Activated CD4-positive, alpha-beta memory T cell treated with anti-CD3 and anti-CD28 coated beads, Interleukin-2, amount 10 ng/mL, durations not matched to agents 7 days and 5 days (primary cell): ENCODE measurements at regions not wholly inside any gene's neighbourhood (a gene's known extent, or its start where the extent isn't known, plus 50 kb on each side); places are given as distances from the start of the nearest gene placed in this dataset.

ENCODE experiments used
- CTCF ChIA-PET: fragments of 350-600 bp; sonication (Branson Sonifier 250); formaldehyde crosslinking; loops from one replicate; lab custom pipeline; 2021; ENCODE audit warnings: antibody characterized with exemption, inconsistent platforms; lab: Charles Lee
- POLR2A ChIA-PET: fragments of 350-600 bp; sonication (Branson Sonifier 250); formaldehyde crosslinking; loops from one replicate; lab custom pipeline; 2021; ENCODE audit warnings: antibody characterized with exemption; lab: Charles Lee
- DNase-seq: peaks from one replicate; pipeline ENCODE4 v3.0.0-alpha.2; 2020
- H3K27ac Mint-ChIP-seq: one replicate; pipeline ENCODE4 v1.8.0; 2021; ENCODE audit warnings: mild to moderate bottlenecking, mixed read lengths
- H3K27me3 Mint-ChIP-seq: one replicate; pipeline ENCODE4 v1.8.0; 2021; ENCODE audit warnings: mixed read lengths
- H3K36me3 Mint-ChIP-seq: one replicate; pipeline ENCODE4 v1.8.0; 2021; ENCODE audit warnings: low read depth, mixed read lengths
- H3K4me1 Mint-ChIP-seq: one replicate; pipeline ENCODE4 v1.8.0; 2021; ENCODE audit warnings: mixed read lengths
- H3K4me3 Mint-ChIP-seq: one replicate; pipeline ENCODE4 v1.8.0; 2021; ENCODE audit warnings: mild to moderate bottlenecking, mixed read lengths
- H3K9me3 Mint-ChIP-seq: one replicate; pipeline ENCODE4 v1.8.0; 2021; ENCODE audit warnings: mixed read lengths

DNA sequence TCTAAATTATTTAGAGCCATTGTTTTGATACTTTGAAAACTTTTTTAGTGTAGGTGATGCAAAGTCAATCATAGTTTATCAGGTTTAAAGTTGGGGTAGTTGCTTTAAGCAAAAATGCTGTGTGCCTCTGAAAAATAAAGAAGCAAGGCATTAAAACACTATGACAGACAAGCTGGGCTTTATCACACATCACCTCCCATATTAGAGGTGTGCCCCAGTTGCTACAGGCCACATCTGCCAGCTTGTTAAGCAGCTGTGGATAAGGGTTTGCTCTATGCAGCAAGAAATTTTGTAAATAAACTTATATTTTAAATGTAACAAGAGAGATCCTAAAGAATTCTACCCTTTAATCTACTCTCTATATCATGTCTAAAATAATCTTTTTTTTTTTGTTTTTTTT lies 255.8 kb downstream of the B3GLCT start:
- CTCF ChIA-PET, result no interaction called here
- POLR2A ChIA-PET, result no interaction called here
- DNase-seq, result no peak
- no peak overlapping the region for H3K27ac Mint-ChIP-seq
- H3K27me3 Mint-ChIP-seq, result peaks cover 3% of the 10 kb centered on the region
- no peaks in the 10 kb centered on the region for H3K9me3 Mint-ChIP-seq
- H3K4me1 Mint-ChIP-seq, result no peaks in the 10 kb centered on the region
- no peaks in the 10 kb centered on the region for H3K36me3 Mint-ChIP-seq
- H3K4me3 Mint-ChIP-seq, result no peak overlapping the region

DNA sequence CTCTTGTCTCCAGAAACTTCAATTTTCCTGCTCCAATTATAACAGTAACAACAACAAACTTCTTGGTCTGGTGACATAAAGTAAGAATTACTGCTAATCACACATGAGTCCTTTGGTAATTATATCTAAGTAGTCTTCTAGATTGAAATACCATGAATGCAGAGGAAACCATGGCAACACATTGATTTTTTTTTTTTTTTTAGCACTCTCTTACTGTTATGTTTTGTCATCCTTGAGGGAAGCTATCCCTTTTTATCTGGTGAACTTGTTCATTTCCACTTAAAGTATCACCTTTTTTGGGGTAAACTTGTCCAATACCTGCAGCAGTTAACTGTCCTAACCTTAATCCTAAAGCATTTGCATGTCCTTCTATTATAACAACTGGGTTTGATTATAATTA lies 256.3 kb downstream of the B3GLCT start:
- POLR2A ChIA-PET, result no interaction called here
- Mint-ChIP-seq H3K27ac (no peak overlapping the region), H3K27me3 (peaks cover 1% of the 10 kb centered on the region), H3K4me1 (no peaks in the 10 kb centered on the region), H3K9me3 (no peaks in the 10 kb centered on the region), H3K4me3 (no peak overlapping the region), H3K36me3 (no peaks in the 10 kb centered on the region)
- DNase-seq, result no peak
- CTCF ChIA-PET, result no interaction called here

DNA sequence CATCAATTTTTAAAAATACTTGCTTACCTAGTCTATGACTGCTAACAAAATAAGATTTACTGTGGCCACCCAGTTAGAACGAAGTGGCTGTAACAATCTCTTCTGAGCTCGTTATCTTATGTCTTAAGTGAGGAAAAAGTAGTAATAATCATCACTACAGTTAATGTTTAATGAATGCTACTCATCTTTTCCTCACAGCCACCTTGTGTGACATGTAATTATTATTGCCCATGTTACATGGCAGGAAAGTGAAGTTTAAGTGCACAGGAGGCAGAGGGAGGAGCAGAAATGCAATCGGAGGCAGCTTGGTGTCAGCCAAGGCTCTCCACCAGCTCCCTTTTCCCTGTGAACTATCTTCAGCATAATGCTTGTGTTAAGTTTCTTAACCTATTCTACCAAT lies 260.3 kb downstream of the B3GLCT start:
- H3K36me3 Mint-ChIP-seq, result no peaks in the 10 kb centered on the region
- POLR2A ChIA-PET, result no interaction called here
- CTCF ChIA-PET, result no interaction called here

DNA sequence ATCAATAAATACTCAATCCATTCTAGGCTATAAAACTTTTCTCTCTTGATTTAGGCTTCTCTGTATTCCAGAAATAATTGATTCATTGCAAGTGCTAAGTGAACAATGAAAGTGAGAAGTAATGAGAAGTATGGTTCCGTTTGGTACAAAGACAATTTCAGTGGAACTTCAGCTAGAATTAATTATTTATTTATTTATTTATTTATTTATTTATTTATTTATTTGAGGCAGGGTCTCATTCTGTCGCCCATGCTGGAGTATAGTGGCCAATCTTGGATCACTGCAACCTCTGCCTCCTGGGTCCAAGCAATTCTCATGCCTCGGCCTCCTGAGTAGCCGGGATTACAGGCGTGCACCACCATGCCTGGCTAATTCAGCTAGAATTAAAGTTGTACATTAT lies 262.1 kb downstream of the B3GLCT start:
- Mint-ChIP-seq H3K27me3 (no peaks in the 10 kb centered on the region), H3K4me3 (no peak overlapping the region), H3K36me3 (no peaks in the 10 kb centered on the region), H3K27ac (no peak overlapping the region), H3K4me1 (no peaks in the 10 kb centered on the region), H3K9me3 (no peaks in the 10 kb centered on the region)
- CTCF ChIA-PET, result no interaction called here
- POLR2A ChIA-PET, result no interaction called here
- DNase-seq, result no peak

More for the DNA sequence above, 260.3 kb downstream of the B3GLCT start:
- H3K9me3 Mint-ChIP-seq, result no peaks in the 10 kb centered on the region
- H3K4me1 Mint-ChIP-seq, result no peaks in the 10 kb centered on the region
- H3K27ac Mint-ChIP-seq, result no peak overlapping the region
- no peak for DNase-seq
- no peaks in the 10 kb centered on the region for H3K27me3 Mint-ChIP-seq
- no peak overlapping the region for H3K4me3 Mint-ChIP-seq

DNA sequence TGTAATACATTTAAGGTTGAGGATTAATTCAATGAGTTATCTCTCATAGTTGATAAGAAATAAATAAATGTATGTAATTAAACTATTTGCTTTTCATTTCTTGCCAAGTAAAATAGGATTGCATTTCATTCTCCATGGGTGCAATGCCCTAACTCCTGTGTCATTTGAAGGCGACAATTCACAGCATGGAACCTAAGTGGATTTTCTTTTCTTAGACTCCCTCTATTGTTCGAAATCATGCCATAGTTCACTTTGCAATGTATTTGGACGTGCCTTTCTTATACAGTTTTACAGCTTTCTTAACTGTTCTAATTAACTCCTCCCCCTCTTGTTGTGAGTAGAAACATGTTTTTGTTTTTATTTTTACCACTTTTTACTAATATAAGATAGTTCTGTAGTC lies 263.0 kb downstream of the B3GLCT start:
- Mint-ChIP-seq H3K36me3 (no peaks in the 10 kb centered on the region), H3K9me3 (no peaks in the 10 kb centered on the region), H3K4me3 (no peak overlapping the region), H3K27ac (no peak overlapping the region), H3K4me1 (no peaks in the 10 kb centered on the region), H3K27me3 (no peaks in the 10 kb centered on the region)
- POLR2A ChIA-PET, result no interaction called here
- no peak for DNase-seq
- CTCF ChIA-PET, result no interaction called here

DNA sequence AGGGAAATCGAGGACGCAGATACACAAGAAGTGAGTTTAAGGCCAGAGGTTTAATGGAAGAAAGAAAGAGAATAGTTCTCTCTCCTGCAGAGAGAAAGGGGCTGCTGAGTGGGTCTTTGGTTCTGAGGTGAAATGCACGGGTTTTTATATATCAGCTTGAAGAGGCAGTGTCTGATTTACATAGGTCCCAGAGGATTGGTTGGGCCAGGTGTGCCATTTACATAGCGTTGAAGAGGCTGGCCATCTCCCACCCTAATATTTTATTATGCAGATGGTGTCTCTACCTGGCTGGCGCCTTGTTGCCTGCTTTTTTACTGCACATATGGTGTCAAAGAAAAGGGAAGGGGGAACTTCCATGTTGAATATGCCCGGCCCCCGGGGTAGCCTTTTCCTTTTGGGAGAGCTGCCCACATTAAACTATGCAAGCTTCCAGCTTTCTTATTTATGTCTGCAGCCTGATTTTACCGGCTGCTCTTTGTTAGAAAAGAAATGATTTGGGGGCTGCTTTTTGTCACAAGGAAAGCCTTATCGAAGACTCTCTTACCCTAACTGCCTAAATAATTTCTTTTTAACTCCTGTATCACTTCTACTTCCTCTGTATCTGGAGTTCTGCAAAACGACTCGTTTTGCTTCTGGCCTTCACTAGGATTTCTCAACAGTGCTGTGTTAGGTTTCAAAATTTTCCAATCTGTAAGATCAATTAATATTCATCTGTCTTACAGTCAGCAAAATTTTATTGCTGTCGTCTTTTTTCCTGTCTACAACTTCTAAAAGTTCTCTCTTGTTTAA lies 268.5 kb downstream of the B3GLCT start:
- Mint-ChIP-seq H3K4me3 (no peak overlapping the region), H3K9me3 (no peaks in the 10 kb centered on the region), H3K27ac (no peak overlapping the region), H3K4me1 (no peaks in the 10 kb centered on the region), H3K36me3 (no peaks in the 10 kb centered on the region), H3K27me3 (no peaks in the 10 kb centered on the region)
- CTCF ChIA-PET, result no interaction called here
- DNase-seq, result no peak
- POLR2A ChIA-PET, result no interaction called here

DNA sequence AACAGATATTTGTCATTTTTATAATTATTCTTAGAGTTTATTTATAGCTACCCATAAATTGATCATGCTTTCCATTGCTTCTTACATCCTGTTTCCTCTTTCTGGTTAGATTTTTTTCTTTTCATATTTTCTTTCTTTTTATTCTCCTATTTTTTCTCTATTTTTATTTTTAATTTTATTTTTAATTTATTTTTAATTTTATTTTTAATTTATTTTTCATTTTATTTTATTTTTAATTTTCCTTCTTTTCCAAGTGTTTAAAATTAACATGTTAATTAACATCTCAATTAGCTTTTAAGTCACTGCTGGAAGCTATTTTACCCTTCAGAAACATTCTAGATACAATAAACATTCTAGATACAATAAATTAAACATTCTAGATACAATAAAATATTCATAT lies 269.6 kb downstream of the B3GLCT start:
- Mint-ChIP-seq H3K27ac (no peak overlapping the region), H3K4me1 (no peaks in the 10 kb centered on the region), H3K9me3 (no peaks in the 10 kb centered on the region), H3K27me3 (no peaks in the 10 kb centered on the region), H3K4me3 (no peak overlapping the region), H3K36me3 (no peaks in the 10 kb centered on the region)
- ChIA-PET POLR2A (no interaction called here), CTCF (no interaction called here)
- DNase-seq, result no peak

DNA sequence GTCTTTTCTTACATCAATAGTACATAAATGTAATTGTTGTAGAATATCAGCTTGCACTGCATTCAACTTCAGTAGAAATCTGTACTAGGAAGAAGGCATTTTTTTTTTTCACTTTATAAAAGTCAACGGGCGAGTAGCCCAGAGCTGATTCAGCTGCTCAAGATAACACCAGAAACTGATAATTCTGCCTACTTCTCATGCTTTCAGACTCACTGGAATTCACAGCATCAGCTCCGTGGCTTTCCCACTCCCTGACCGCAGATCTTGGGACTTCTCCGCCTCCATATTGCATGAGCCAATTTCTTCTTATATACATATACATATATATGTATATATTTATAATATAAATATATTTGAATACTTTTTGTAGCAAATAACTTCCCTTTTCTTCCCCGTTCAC lies 263.1 kb upstream of the RXFP2 start:
- POLR2A ChIA-PET, result no interaction called here
- no peak overlapping the region for H3K4me3 Mint-ChIP-seq
- no peak overlapping the region for H3K27ac Mint-ChIP-seq
- peaks cover 2% of the 10 kb centered on the region for H3K27me3 Mint-ChIP-seq
- no peak for DNase-seq
- no peaks in the 10 kb centered on the region for H3K4me1 Mint-ChIP-seq
- no peaks in the 10 kb centered on the region for H3K9me3 Mint-ChIP-seq
- no peaks in the 10 kb centered on the region for H3K36me3 Mint-ChIP-seq
- CTCF ChIA-PET, result no interaction called here

DNA sequence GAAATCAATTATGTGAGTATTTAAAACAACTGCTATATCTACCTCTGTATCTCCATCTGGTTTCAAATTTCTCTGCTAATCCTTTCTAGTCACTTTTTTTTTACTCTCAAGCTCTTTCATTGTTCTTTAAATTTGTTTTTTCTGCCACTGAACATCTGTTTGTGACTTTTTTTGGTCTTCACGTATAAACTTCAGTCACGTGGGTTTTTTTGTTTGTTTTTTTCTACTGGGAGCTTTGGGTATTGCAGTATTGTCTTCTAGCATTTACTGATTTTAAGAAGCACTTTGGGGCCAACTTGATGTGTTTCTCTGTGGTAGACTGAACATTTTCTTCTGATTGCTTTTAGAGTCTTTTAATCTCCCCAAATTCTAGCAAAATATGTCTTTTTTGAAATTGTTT lies 262.6 kb upstream of the RXFP2 start:
- ChIA-PET CTCF (no interaction called here), POLR2A (no interaction called here)
- H3K36me3 Mint-ChIP-seq, result no peaks in the 10 kb centered on the region
- H3K27me3 Mint-ChIP-seq, result peaks cover 2% of the 10 kb centered on the region
- H3K4me3 Mint-ChIP-seq, result no peak overlapping the region
- H3K9me3 Mint-ChIP-seq, result no peaks in the 10 kb centered on the region
- no peaks in the 10 kb centered on the region for H3K4me1 Mint-ChIP-seq
- DNase-seq, result no peak
- no peak overlapping the region for H3K27ac Mint-ChIP-seq

DNA sequence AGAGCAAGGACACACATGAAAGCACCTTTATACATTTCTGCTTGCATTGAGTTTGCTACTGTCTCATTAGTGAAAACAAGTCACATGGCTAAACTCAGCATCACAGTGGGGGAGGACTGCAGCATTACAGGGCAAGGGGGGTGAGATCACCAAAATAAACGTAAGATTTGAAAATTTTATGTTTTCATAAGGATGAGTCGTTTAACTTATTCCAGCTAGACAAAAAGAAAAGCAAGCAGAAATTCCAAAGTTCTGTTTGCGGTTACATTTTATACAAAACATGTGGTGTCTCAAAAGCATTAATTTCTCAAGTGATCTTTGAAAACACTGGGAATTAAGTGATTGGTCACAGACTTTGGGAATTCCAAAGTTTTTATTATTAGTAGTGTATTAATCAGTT lies 261.4 kb upstream of the RXFP2 start:
- Mint-ChIP-seq H3K4me1 (no peaks in the 10 kb centered on the region), H3K27me3 (peaks cover 2% of the 10 kb centered on the region), H3K4me3 (no peak overlapping the region), H3K27ac (no peak overlapping the region), H3K36me3 (no peaks in the 10 kb centered on the region), H3K9me3 (no peaks in the 10 kb centered on the region)
- ChIA-PET POLR2A (no interaction called here), CTCF (no interaction called here)
- DNase-seq, result no peak

DNA sequence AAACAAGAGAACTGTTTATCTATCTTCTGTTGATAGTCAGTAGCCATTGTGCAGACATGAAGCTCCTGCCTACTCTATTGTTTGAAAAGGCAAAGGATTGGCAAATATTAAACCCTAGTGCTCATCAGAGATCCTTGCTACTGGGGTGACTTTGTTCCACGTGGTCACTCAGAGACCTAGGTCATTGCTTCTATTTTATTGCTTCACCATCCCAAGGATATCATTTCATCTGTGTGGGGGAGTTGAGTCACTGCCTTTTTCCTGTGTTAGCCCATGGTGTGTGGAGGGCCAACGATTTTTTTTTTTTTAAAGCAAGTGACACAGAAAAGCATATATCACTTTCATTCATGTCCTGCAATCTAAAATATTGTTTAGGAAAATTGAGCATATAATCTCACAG lies 254.1 kb upstream of the RXFP2 start:
- POLR2A ChIA-PET, result no interaction called here
- CTCF ChIA-PET, result no interaction called here
- no peak overlapping the region for H3K4me3 Mint-ChIP-seq
- DNase-seq, result no peak
- no peaks in the 10 kb centered on the region for H3K27me3 Mint-ChIP-seq
- no peak overlapping the region for H3K27ac Mint-ChIP-seq
- no peaks in the 10 kb centered on the region for H3K9me3 Mint-ChIP-seq
- no peaks in the 10 kb centered on the region for H3K36me3 Mint-ChIP-seq
- no peaks in the 10 kb centered on the region for H3K4me1 Mint-ChIP-seq

DNA sequence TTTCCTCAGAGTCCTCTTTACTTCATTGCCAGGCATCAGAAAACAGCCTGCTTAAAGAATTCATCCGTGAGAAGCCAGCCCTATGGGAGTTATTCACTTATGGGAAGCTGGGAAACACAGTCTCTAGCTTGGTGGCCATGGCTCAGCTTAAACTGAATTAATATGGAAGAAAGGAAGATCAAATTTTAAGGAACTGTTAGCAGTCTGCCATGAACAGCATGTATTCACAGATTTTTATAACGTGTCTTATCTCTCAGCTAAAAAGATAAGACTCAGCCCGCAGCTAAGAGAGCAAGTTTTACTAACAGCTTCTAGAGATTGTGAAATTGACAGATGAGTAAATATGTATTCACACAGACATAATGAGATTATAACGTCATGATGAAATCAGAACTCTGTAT lies 253.7 kb upstream of the RXFP2 start:
- no peak overlapping the region for H3K4me3 Mint-ChIP-seq
- no peak overlapping the region for H3K27ac Mint-ChIP-seq
- H3K27me3 Mint-ChIP-seq, result no peaks in the 10 kb centered on the region
- DNase-seq, result no peak
- H3K4me1 Mint-ChIP-seq, result no peaks in the 10 kb centered on the region
- CTCF ChIA-PET, result no interaction called here
- H3K36me3 Mint-ChIP-seq, result no peaks in the 10 kb centered on the region
- POLR2A ChIA-PET, result no interaction called here
- H3K9me3 Mint-ChIP-seq, result no peaks in the 10 kb centered on the region

DNA sequence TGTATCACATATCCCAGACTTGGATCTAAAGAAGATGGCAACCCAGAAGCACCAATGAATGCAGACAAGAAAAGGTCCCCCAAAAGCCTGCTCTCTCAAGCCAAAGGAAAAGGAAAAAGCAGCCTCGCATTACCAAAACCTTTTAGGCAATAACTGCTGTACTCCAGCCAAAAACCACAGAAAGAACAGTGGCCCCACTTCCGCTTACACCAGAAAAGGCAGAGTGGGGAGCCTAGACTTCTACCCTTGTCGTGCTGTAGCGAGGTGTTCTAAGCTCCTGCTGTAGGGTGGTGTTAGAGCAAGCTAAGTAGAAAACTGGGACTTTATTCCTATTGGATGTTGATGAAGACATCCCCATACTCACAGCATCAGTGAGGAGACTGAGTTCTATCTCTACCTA lies 244.0 kb upstream of the RXFP2 start:
- no peaks in the 10 kb centered on the region for H3K9me3 Mint-ChIP-seq
- DNase-seq, result no peak
- no peaks in the 10 kb centered on the region for H3K4me1 Mint-ChIP-seq
- no peaks in the 10 kb centered on the region for H3K36me3 Mint-ChIP-seq
- no peak overlapping the region for H3K27ac Mint-ChIP-seq
- POLR2A ChIA-PET, result no interaction called here
- H3K27me3 Mint-ChIP-seq, result no peaks in the 10 kb centered on the region
- CTCF ChIA-PET, result no interaction called here
- H3K4me3 Mint-ChIP-seq, result no peak overlapping the region

DNA sequence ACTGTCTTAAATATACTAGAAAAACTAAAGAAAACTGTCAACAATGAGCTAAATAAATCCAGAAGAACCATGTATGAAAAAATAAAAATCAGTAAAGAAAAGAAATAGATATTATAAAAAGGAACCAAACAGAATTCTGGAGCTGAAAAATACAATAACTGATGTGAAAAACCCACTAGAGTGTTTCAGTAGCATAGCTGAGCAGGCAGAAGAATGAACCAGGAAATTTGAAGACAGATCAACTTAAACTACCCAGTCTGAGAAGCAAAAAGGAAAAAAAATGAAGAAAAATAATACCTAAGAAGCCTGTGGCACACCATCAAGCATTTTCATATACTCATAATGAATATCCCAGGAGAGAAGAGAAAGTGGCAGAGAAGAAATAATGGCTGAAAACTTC lies 240.1 kb upstream of the RXFP2 start:
- Mint-ChIP-seq H3K36me3 (no peaks in the 10 kb centered on the region), H3K9me3 (no peaks in the 10 kb centered on the region), H3K4me1 (no peaks in the 10 kb centered on the region), H3K27ac (no peak overlapping the region), H3K4me3 (no peak overlapping the region), H3K27me3 (no peaks in the 10 kb centered on the region)
- POLR2A ChIA-PET, result no interaction called here
- DNase-seq, result no peak
- CTCF ChIA-PET, result no interaction called here
